KMS-11 (cell line): ENCODE measurements at regions not wholly inside any gene's neighbourhood (a gene's known extent, or its start where the extent isn't known, plus 50 kb on each side); places are given as distances from the start of the nearest gene placed in this dataset.

Experiments used
- H2AFZ ChIP-seq: fragments of 200-600 bp; sonication (generic); 2 replicates; pipeline ENCODE4 v1.6.1; 2016; ENCODE audit warnings: antibody characterized with exemption, mixed run types, low read depth
- H3K27ac ChIP-seq: fragments of 200-600 bp; sonication (generic); 2 replicates; pipeline ENCODE4 v1.6.1; 2016; ENCODE audit warnings: mild to moderate bottlenecking, mixed run types
- H3K27me3 ChIP-seq: fragments of 200-600 bp; sonication (generic); 2 replicates; pipeline ENCODE4 v1.6.1; 2017; ENCODE audit warnings: mild to moderate bottlenecking, low read depth, mixed run types, moderate library complexity; ENCODE audit not compliant: insufficient read depth
- H3K36me3 ChIP-seq: fragments of 200-600 bp; sonication (generic); 2 replicates; pipeline ENCODE4 v1.6.1; 2017; ENCODE audit warnings: mild to moderate bottlenecking, mixed run types; ENCODE audit not compliant: insufficient read depth
- H3K4me1 ChIP-seq: fragments of 200-600 bp; sonication (generic); 2 replicates; pipeline ENCODE4 v1.6.1; 2016; ENCODE audit warnings: mild to moderate bottlenecking, low read depth, mixed run types; ENCODE audit not compliant: poor library complexity, severe bottlenecking
- H3K4me2 ChIP-seq: fragments of 200-600 bp; sonication (generic); 2 replicates; pipeline ENCODE4 v1.7.0; 2016; ENCODE audit warnings: mild to moderate bottlenecking, mixed run types
- H3K4me3 ChIP-seq: fragments of 200-600 bp; sonication (generic); IDR thresholded peaks from 2 replicates; pipeline ENCODE4 v1.6.1; 2017; ENCODE audit warnings: low read depth, low read length, mixed read lengths; ENCODE audit not compliant: insufficient read depth
- H3K79me2 ChIP-seq: fragments of 200-600 bp; sonication (generic); 2 replicates; pipeline ENCODE4 v1.6.1; 2016; ENCODE audit warnings: low read depth, mixed run types; ENCODE audit not compliant: insufficient read depth
- H3K9ac ChIP-seq: fragments of 200-600 bp; sonication (generic); 2 replicates; pipeline ENCODE4 v1.6.1; 2016; ENCODE audit warnings: mild to moderate bottlenecking, mixed run types
- H4K20me1 ChIP-seq: fragments of 200-600 bp; sonication (generic); 2 replicates; pipeline ENCODE4 v1.6.1; 2016; ENCODE audit warnings: mild to moderate bottlenecking, mixed run types; ENCODE audit not compliant: insufficient read depth
- TF ChIP-seq, protein P1 (sequence below): fragments of 200-600 bp; sonication (generic); conservative IDR thresholded peaks from 2 replicates; pipeline ENCODE4 v1.6.1; 2017; ENCODE audit warnings: low read depth, mild to moderate bottlenecking, antibody characterized with exemption, low read length, moderate library complexity, mixed read lengths

DNA sequence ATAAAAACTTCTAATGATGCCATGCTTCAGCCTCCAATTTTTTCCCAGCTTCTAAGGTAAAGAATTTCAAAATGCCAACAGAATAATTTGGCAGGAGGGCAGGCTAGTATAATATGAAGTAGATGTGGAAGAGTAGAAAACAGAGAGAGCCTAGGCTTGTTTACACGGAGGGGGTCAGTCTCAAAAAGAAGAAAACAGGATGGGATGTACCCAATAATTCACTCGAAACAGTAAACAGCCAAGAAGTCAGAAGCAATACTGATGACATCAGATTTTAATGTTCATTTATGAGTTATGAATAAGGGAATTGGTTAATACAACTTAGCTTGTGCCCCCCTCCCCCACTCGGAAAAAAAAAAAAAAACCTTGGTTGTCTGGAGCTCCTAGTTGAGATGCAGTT lies 422.5 kb downstream of the FOXO1 start:
- no peaks in the 10 kb centered on the region for H3K27me3 ChIP-seq
- no peak overlapping the region for H3K4me2 ChIP-seq
- TF ChIP-seq, protein P1, sequence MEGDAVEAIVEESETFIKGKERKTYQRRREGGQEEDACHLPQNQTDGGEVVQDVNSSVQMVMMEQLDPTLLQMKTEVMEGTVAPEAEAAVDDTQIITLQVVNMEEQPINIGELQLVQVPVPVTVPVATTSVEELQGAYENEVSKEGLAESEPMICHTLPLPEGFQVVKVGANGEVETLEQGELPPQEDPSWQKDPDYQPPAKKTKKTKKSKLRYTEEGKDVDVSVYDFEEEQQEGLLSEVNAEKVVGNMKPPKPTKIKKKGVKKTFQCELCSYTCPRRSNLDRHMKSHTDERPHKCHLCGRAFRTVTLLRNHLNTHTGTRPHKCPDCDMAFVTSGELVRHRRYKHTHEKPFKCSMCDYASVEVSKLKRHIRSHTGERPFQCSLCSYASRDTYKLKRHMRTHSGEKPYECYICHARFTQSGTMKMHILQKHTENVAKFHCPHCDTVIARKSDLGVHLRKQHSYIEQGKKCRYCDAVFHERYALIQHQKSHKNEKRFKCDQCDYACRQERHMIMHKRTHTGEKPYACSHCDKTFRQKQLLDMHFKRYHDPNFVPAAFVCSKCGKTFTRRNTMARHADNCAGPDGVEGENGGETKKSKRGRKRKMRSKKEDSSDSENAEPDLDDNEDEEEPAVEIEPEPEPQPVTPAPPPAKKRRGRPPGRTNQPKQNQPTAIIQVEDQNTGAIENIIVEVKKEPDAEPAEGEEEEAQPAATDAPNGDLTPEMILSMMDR = no peak

DNA sequence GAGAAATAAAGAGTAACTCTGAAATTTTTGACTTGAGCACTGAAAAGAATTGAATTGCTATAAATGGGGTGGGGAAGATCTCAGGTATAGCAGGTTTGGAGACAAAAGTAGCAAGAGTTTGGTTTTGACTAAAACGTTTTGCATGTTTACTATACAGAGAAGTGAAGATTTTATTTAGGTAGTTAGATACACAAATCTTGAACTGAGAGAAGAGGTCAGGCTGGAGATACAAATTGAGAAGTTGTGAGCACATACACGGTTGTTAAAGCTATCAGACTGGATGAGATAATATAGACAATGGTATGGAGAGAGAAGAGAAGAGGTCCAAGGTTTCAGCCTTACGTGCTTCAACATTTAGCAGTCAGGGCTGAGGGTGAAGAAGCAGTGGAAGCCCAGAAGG lies 420.9 kb downstream of the FOXO1 start:
- Histone ChIP-seq H3K79me2 (no peaks in the 10 kb centered on the region), H3K27ac (no peak overlapping the region), H3K36me3 (no peaks in the 10 kb centered on the region), H3K4me2 (no peak overlapping the region), H3K4me3 (no peak overlapping the region), H3K4me1 (no peaks in the 10 kb centered on the region), H2AFZ (no peak overlapping the region), H4K20me1 (no peaks in the 10 kb centered on the region), H3K9ac (no peak overlapping the region), H3K27me3 (no peaks in the 10 kb centered on the region)
- TF ChIP-seq, protein P1 = no peak

More for the DNA sequence above, 422.5 kb downstream of the FOXO1 start:
- H3K27ac ChIP-seq = no peak overlapping the region
- no peak overlapping the region for H2AFZ ChIP-seq
- no peaks in the 10 kb centered on the region for H3K36me3 ChIP-seq
- no peak overlapping the region for H3K4me3 ChIP-seq
- no peaks in the 10 kb centered on the region for H3K4me1 ChIP-seq
- no peaks in the 10 kb centered on the region for H4K20me1 ChIP-seq
- no peak overlapping the region for H3K9ac ChIP-seq
- no peaks in the 10 kb centered on the region for H3K79me2 ChIP-seq

DNA sequence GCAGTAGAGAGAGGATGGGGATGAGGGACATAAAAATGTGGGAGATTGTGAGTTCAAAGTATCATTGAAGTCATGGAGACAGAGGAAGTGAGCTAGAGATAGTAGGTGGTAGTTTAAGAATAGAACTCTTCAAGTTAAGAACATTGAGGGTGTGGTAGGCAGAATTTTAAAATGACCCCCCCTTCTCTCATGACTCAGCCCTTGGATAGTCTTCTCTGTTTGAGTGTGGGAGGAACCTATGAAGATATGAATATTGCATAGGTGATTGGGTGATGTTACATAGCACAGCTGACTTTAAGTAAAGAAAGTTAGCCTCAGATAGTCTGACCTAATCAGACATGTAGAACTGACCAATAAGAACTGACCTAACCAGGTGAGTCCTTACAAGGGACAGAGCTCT lies 418.6 kb downstream of the FOXO1 start:
- no peak overlapping the region for H3K27ac ChIP-seq
- no peak overlapping the region for H3K4me3 ChIP-seq
- H4K20me1 ChIP-seq = no peaks in the 10 kb centered on the region
- no peak overlapping the region for H3K9ac ChIP-seq
- H3K4me2 ChIP-seq = no peak overlapping the region
- no peaks in the 10 kb centered on the region for H3K36me3 ChIP-seq
- H3K4me1 ChIP-seq = no peaks in the 10 kb centered on the region
- no peak overlapping the region for H2AFZ ChIP-seq
- TF ChIP-seq, protein P1 = no peak
- no peaks in the 10 kb centered on the region for H3K79me2 ChIP-seq
- no peaks in the 10 kb centered on the region for H3K27me3 ChIP-seq

DNA sequence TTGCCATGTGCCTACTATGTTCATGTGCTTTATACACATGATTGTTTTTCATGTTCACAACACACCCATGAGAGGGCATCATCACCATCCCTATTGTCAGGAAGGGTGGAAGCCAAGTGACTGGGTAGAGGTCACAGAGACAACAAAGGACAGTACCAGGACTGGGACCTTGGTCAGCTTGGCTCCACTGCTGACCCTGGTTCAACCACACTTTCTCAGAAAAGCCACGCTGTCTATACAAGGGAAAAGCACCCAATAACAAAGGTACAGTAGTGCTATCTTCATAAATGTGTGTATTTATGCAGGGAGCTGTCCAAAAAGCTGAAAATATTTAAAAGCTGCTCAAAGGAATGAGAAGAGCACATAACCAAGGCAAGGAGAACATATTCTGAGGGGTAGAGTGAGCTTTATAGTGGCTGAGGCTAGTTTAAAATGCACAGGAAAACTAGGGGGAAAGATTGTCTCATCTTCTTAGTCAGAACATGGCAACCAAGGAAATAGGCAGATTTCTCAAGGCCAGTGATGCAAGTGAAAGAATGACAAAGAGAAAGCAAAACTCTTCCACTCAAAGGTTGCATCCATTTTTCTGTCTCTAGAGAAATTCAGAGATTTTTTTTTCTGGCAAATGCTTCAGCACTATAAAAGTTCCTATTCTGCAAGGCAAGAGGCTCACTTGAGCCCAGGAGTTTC lies 415.0 kb downstream of the FOXO1 start:
- H2AFZ ChIP-seq = no peak overlapping the region
- no peak overlapping the region for H3K4me2 ChIP-seq
- H3K4me3 ChIP-seq = no peak overlapping the region
- no peak overlapping the region for H3K9ac ChIP-seq
- TF ChIP-seq, protein P1 = no peak
- no peaks in the 10 kb centered on the region for H3K36me3 ChIP-seq
- H3K27ac ChIP-seq = no peak overlapping the region
- H3K27me3 ChIP-seq = no peaks in the 10 kb centered on the region
- H4K20me1 ChIP-seq = no peaks in the 10 kb centered on the region
- no peaks in the 10 kb centered on the region for H3K4me1 ChIP-seq
- no peaks in the 10 kb centered on the region for H3K79me2 ChIP-seq
